PC-9 (cell line): ENCODE measurements at regions not wholly inside any gene's neighbourhood (a gene's known extent, or its start where the extent isn't known, plus 50 kb on each side); places are given as distances from the start of the nearest gene placed in this dataset.

Source experiments
- EZH2 ChIP-seq: fragments of 200-600 bp; sonication (generic); IDR thresholded peaks from 2 replicates; pipeline ENCODE4 v1.8.0; 2017; ENCODE audit warnings: antibody characterized with exemption, low read depth
- TF ChIP-seq, protein P1 (sequence below): fragments of 200-600 bp; sonication (generic); conservative IDR thresholded peaks from 2 replicates; pipeline ENCODE4 v1.6.1; 2017; ENCODE audit warnings: mixed run types, antibody characterized with exemption, mild to moderate bottlenecking, moderate library complexity

DNA sequence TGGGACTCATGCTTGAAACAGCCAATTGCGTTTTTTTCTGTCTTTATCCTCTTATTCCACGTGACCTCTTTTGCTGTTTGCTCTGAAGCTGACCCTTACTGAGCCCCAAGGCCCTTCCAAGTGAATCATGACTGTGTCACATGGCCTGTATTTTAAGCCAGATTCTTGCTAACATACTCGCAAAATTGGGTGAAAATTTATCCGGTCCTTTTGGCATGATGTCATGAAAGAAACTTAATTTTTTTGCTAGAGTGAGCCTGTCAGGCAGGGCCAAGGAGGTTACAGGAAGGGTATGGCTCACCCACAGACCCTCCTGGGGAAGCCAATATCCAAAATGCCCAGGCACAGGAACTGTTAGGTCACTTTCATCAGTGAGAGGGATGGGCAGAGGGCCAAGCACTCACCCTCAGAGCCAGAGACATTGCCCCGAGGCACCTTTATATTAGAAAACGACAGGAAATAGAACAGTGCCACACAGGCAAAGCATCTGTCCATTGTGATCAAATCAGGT lies 296.7 kb downstream of the CDH26 start:
- TF ChIP-seq, protein P1, sequence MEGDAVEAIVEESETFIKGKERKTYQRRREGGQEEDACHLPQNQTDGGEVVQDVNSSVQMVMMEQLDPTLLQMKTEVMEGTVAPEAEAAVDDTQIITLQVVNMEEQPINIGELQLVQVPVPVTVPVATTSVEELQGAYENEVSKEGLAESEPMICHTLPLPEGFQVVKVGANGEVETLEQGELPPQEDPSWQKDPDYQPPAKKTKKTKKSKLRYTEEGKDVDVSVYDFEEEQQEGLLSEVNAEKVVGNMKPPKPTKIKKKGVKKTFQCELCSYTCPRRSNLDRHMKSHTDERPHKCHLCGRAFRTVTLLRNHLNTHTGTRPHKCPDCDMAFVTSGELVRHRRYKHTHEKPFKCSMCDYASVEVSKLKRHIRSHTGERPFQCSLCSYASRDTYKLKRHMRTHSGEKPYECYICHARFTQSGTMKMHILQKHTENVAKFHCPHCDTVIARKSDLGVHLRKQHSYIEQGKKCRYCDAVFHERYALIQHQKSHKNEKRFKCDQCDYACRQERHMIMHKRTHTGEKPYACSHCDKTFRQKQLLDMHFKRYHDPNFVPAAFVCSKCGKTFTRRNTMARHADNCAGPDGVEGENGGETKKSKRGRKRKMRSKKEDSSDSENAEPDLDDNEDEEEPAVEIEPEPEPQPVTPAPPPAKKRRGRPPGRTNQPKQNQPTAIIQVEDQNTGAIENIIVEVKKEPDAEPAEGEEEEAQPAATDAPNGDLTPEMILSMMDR = no peak
- no peak for TF ChIP-seq EZH2
